Kidney (tissue), 13 donors: ENCODE measurements at regions not wholly inside any gene's neighbourhood (a gene's known extent, or its start where the extent isn't known, plus 50 kb on each side); places are given as distances from the start of the nearest gene placed in this dataset.
A peak's percentile ranks its signal among the peaks of the same experiment; 100 is the strongest.

Experiments used
- DNase-seq, 5 donors: peaks; one replicate each; pipeline ENCODE4 v3.0.0-alpha.2; 2013 to 2020
- FAIRE-seq: peaks from 2 replicates; lab custom pipeline; 2012; peaks lifted over from hg19 to GRCh38; lab: Jason Lieb, UNC
- H3K27ac ChIP-seq, 2 donors: one replicate each; pipeline ENCODE4 v1.7.0; 2013; ENCODE audit warnings: low read depth in 2 of 2, low read length in 2 of 2, inconsistent platforms in 1 of 2
- H3K27me3 ChIP-seq: one replicate; pipeline ENCODE4 v1.7.1; 2013; ENCODE audit warnings: low read length, inconsistent platforms; ENCODE audit not compliant: control insufficient read depth, insufficient read depth
- H3K36me3 ChIP-seq, 3 donors: one replicate each; pipeline versions ENCODE4 v1.7.0 to v1.7.1; 2013; ENCODE audit warnings: low read length in 3 of 3, control low read depth in 1 of 3, inconsistent platforms in 1 of 3; ENCODE audit not compliant: insufficient read depth in 3 of 3, control insufficient read depth in 2 of 3
- H3K4me1 ChIP-seq, 3 donors: one replicate each; pipeline versions ENCODE4 v1.7.0 to v1.7.1; 2013; ENCODE audit warnings: low read length in 3 of 3, inconsistent platforms in 1 of 3, low read depth in 1 of 3; ENCODE audit not compliant: control insufficient read depth in 2 of 3, insufficient read depth in 2 of 3
- H3K4me3 ChIP-seq, 3 donors: one replicate each; pipeline versions ENCODE4 v1.7.0 to v1.8.1; 2013; ENCODE audit warnings: low read length in 3 of 3, control low read depth in 1 of 3, inconsistent platforms in 1 of 3
- H3K9ac ChIP-seq, 3 donors: one replicate each; pipeline versions ENCODE4 v1.7.0 to v1.7.1; 2013; ENCODE audit warnings: low read length in 3 of 3, control low read depth in 1 of 3, inconsistent platforms in 1 of 3
- H3K9me3 ChIP-seq, 3 donors: one replicate each; pipeline versions ENCODE4 v1.7.0 to v1.7.1; 2013; ENCODE audit warnings: low read length in 3 of 3, control low read depth in 1 of 3, inconsistent platforms in 1 of 3; ENCODE audit not compliant: control insufficient read depth in 2 of 3, insufficient read depth in 1 of 3
- CTCF ChIP-seq: IDR thresholded peaks from 3 replicates; pipeline ENCODE4 v1.5.1; 2012; ENCODE audit warnings: mild to moderate bottlenecking, moderate library complexity, borderline replicate concordance; ENCODE audit not compliant: insufficient read depth; ENCODE audit errors: extremely low read depth
- intact Hi-C: fragments of 100-400 bp; cut with DNase I; formaldehyde crosslinking; loops from one replicate; pipeline ENCODE4 v1.11.1; 2022
- donor health status: control.
- donor health status: control.
- donor health status: control.
- donor health status: control.
- donor health status: control.
- donor health status: DM: yes; HTN: yes; CAD: no.
- donor health status: Normal renal cell carcinoma (clear cell type).

DNA sequence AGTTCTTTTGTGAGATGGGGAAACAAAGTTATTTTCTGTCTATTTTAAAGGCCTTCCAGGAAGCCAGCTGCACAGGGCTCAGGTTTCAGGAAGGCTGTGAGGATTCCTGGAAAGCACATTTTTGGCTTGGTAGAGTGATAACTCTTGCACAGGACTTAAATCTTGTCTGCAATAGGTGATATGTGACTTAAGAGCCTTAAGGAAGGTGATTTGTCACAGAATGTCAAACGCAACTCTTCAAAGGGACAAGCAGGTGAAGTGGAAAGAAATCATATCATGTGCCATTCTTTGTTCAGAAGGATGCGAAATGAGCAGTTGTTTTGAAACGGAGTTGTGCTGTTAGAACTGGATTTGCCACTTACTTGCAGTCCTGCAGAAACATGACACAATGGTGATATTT lies 459.3 kb downstream of the MAT2B start:
- Histone ChIP-seq H3K9ac (no peak overlapping the region), H3K27me3 (no peaks in the 10 kb centered on the region), H3K4me1 (no peaks in the 10 kb centered on the region), H3K4me3 (no peak overlapping the region), H3K36me3 (no peaks in the 10 kb centered on the region), H3K9me3 (no peaks in the 10 kb centered on the region), H3K27ac (no peak overlapping the region)
- peak in 3 of 5 donors; percentile 72 to 86 (median 83) for DNase-seq
- intact Hi-C loops: no loop called here
- FAIRE-seq: no peak
- TF ChIP-seq CTCF: no peak

GRCh38 chr5:163967268-163967667 lies 461.8 kb downstream of the MAT2B start:
- peak in 2 of 5 donors; percentile 46 to 54 for DNase-seq
- Histone ChIP-seq H3K4me3 (no peak overlapping the region), H3K36me3 (no peaks in the 10 kb centered on the region), H3K27ac (no peak overlapping the region), H3K27me3 (no peaks in the 10 kb centered on the region), H3K9ac (no peak overlapping the region), H3K4me1 (no peaks in the 10 kb centered on the region), H3K9me3 (no peaks in the 10 kb centered on the region)
- no peak for TF ChIP-seq CTCF
- no peak for FAIRE-seq
- intact Hi-C loops: no loop called here

DNA sequence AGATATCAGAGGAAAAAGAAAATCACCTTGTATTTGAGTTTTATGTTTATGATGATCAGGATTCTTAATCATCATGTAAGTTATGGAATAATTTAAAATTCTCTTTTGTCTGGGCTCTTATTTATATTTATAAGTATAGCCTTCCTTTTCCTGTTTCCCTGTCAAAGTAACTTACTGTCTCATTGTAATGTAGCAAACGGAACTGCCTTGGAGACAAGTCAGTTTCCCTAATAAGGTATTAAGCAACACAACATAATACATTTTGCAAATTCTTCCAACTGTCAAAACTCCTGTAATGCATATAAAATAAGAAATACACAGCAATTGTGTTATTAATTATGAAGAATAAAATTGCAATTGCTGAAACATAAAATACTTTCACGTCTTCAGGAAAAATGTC lies 463.2 kb downstream of the MAT2B start:
- intact Hi-C loops: no loop called here
- no peak overlapping the region for H3K9ac ChIP-seq
- H3K4me1 ChIP-seq: no peaks in the 10 kb centered on the region
- no peak overlapping the region for H3K4me3 ChIP-seq
- no peak for FAIRE-seq
- no peaks in the 10 kb centered on the region for H3K9me3 ChIP-seq
- no peaks in the 10 kb centered on the region for H3K27me3 ChIP-seq
- no peak for TF ChIP-seq CTCF
- peak in 1 of 5 donors; percentile 10 for DNase-seq
- no peaks in the 10 kb centered on the region for H3K36me3 ChIP-seq
- no peak overlapping the region for H3K27ac ChIP-seq

GRCh38 chr5:163976696-163977095 lies 471.3 kb downstream of the MAT2B start:
- H3K4me1 ChIP-seq: no peaks in the 10 kb centered on the region
- no peak for FAIRE-seq
- intact Hi-C loops: no loop called here

More at GRCh38 chr5:163976696-163977095, 471.3 kb downstream of the MAT2B start:
- Histone ChIP-seq H3K9me3 (no peaks in the 10 kb centered on the region), H3K36me3 (no peaks in the 10 kb centered on the region), H3K4me3 (no peak overlapping the region), H3K9ac (no peak overlapping the region), H3K27ac (no peak overlapping the region), H3K27me3 (no peaks in the 10 kb centered on the region)
- DNase-seq: no peak
- TF ChIP-seq CTCF: no peak
